ENCODE measurements at regions not wholly inside any gene's neighbourhood (a gene's known extent, or its start where the extent isn't known, plus 50 kb on each side); places are given as distances from the start of the nearest gene placed in this dataset.

DNA sequence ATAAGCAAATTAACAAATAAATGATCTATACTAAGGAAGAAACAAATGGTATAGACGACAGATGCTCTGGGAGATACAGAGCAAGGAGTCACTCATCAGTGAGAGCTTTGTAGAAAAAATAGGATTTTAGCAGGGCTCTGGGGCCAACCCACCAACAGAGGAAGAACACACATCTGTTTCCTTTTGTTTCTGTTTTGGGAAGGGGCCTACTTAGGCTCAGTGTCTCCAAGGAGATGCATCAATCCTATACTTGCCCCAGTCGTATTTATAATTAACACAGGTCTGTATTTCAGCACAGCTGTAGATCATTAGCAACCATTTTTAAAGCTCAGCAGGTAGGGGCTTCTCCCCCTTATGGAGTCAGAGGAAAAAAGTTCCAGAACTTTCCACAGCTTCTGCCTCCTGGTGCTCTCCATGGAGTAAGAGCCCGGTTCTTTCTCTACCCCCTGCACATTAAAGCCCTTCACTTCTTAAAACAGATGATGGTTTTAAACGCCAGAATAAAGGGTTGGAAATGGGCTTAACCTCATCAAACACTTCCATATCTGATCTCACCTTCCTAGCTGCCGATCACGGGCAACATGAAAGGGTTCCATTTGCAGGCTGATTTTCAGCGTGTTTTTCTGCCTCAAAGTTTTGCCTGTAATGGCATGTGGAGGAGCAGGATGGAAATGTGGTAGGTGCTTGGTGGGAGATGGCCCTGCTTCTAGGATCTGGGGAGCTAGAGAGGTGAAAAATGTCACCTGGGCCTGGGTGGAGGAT lies 291.7 kb downstream of the TCF7L2 start:
- H3K27me3 ChIP-seq (replicated peaks; ENCODE audit: insufficient read depth), result no peaks in the 10 kb centered on the region
- TF ChIP-seq, protein P1, sequence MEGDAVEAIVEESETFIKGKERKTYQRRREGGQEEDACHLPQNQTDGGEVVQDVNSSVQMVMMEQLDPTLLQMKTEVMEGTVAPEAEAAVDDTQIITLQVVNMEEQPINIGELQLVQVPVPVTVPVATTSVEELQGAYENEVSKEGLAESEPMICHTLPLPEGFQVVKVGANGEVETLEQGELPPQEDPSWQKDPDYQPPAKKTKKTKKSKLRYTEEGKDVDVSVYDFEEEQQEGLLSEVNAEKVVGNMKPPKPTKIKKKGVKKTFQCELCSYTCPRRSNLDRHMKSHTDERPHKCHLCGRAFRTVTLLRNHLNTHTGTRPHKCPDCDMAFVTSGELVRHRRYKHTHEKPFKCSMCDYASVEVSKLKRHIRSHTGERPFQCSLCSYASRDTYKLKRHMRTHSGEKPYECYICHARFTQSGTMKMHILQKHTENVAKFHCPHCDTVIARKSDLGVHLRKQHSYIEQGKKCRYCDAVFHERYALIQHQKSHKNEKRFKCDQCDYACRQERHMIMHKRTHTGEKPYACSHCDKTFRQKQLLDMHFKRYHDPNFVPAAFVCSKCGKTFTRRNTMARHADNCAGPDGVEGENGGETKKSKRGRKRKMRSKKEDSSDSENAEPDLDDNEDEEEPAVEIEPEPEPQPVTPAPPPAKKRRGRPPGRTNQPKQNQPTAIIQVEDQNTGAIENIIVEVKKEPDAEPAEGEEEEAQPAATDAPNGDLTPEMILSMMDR (IDR thresholded peaks at IDR 0.05), result no peak
- H3K27ac ChIP-seq, result no peak overlapping the region
- DNase-seq (ENCODE audit: low spot score), result no peak
- ATAC-seq (ENCODE audit: insufficient number of reproducible peaks, low FRiP score, low read depth), result no peak
- H3K9me3 ChIP-seq, result no peaks in the 10 kb centered on the region
- H3K4me3 ChIP-seq, result no peak overlapping the region
- no peaks in the 10 kb centered on the region for H3K36me3 ChIP-seq
- no peaks in the 10 kb centered on the region for H3K4me1 ChIP-seq (ENCODE audit: control insufficient read depth in 1 of 2, low read depth in 2 of 2)

DNA sequence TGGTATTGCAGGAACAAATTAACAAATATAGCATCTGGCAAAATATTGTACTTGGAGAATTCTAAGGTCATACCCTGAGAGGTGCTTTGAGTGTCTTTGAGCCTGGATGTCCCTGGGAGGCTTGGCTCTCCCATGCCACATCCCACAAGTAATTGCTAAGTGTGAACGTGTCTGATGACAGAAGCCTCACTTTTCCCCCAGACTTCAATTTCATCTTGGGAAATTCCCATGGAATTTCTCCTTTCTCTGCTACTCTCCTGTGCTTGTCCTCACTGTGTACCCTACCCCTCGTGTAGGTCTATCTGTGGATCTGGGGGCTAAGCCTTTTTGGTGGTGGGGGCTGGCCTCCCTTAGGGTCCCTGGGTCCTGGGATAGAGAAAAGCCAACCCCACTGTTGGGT lies 293.3 kb downstream of the TCF7L2 start:
- Histone ChIP-seq H3K27me3 (replicated peaks; ENCODE audit: insufficient read depth) (no peaks in the 10 kb centered on the region), H3K4me1 (ENCODE audit: control insufficient read depth in 1 of 2, low read depth in 2 of 2) (no peaks in the 10 kb centered on the region), H3K27ac (no peak overlapping the region), H3K36me3 (no peaks in the 10 kb centered on the region), H3K9me3 (no peaks in the 10 kb centered on the region), H3K4me3 (no peak overlapping the region)
- TF ChIP-seq, protein P1 (IDR thresholded peaks at IDR 0.05), result no peak
- ATAC-seq (ENCODE audit: insufficient number of reproducible peaks, low FRiP score, low read depth) (no peak), DNase-seq (ENCODE audit: low spot score) (no peak)

DNA sequence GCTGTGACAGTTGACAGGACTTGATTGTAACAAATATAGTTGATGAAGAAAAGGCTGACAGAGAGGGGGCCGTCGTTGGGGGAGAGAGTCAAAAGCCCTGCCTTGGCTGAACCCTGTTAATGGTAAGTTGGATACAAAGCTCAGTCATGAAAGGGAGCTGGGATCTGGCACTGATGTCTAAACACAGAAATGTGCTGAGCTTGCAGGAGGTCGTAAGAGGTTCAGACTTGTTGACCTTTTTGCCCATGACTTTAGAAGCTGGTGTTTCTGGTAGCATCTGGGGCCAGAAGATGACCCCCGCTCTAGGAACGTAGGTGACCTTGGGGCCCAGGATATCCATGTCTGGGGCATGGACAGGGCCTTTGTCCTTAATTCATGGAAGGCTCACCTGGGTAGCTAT lies 294.7 kb downstream of the TCF7L2 start:
- no peaks in the 10 kb centered on the region for H3K27me3 ChIP-seq (replicated peaks; ENCODE audit: insufficient read depth)
- H3K4me1 ChIP-seq (ENCODE audit: control insufficient read depth in 1 of 2, low read depth in 2 of 2), result no peaks in the 10 kb centered on the region
- no peaks in the 10 kb centered on the region for H3K36me3 ChIP-seq
- H3K27ac ChIP-seq, result no peak overlapping the region
- ATAC-seq (ENCODE audit: insufficient number of reproducible peaks, low FRiP score, low read depth) (no peak), DNase-seq (ENCODE audit: low spot score) (no peak)
- TF ChIP-seq, protein P1 (IDR thresholded peaks at IDR 0.05), result no peak
- no peaks in the 10 kb centered on the region for H3K9me3 ChIP-seq
- no peak overlapping the region for H3K4me3 ChIP-seq

DNA sequence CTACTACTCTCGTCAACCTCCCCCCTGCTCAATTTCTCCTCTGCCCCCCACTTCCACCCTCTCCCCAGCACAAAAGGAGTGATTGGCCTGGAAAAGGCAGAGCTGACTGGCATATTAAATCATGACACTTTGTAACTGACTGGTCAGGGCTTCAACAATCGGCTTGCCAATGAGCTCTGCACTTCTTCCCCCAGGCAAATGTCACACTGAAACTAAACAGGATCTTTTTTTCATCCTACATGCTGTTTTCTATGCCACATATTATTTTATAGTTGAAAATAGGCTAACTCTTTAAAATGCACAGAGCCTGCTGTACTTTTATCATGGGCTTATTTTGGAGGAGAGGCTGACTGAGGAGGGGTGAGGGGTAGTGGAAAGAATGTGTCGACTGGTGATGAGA lies 295.2 kb downstream of the TCF7L2 start:
- no peaks in the 10 kb centered on the region for H3K36me3 ChIP-seq
- no peaks in the 10 kb centered on the region for H3K27me3 ChIP-seq (replicated peaks; ENCODE audit: insufficient read depth)
- DNase-seq (ENCODE audit: low spot score) (no peak), ATAC-seq (ENCODE audit: insufficient number of reproducible peaks, low FRiP score, low read depth) (no peak)
- H3K27ac ChIP-seq, result no peak overlapping the region
- H3K4me1 ChIP-seq (ENCODE audit: control insufficient read depth in 1 of 2, low read depth in 2 of 2), result no peaks in the 10 kb centered on the region
- no peaks in the 10 kb centered on the region for H3K9me3 ChIP-seq
- no peak overlapping the region for H3K4me3 ChIP-seq
- TF ChIP-seq, protein P1 (IDR thresholded peaks at IDR 0.05), result no peak

DNA sequence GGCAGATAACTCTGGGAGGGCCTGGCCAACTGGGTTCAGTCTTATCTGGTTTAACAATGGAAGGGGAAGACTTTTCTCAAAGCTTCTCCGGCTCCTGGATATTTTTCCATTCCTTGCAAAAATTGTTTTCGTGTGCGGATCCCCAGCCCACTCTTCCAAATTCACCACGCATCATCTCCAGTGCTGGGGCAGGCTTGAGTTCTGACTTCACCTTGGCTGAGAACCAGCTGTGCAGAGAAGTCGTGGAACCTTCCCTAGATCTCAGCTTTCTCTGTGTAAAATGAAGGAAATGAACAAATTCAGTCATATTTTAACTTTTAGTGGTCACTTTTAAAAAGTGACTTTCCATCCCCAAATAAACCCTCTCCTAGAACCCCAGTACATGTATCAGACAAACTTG lies 297.0 kb downstream of the TCF7L2 start:
- Histone ChIP-seq H3K36me3 (no peaks in the 10 kb centered on the region), H3K27ac (no peak overlapping the region), H3K27me3 (replicated peaks; ENCODE audit: insufficient read depth) (no peaks in the 10 kb centered on the region), H3K9me3 (no peaks in the 10 kb centered on the region), H3K4me1 (ENCODE audit: control insufficient read depth in 1 of 2, low read depth in 2 of 2) (no peaks in the 10 kb centered on the region), H3K4me3 (no peak overlapping the region)
- TF ChIP-seq, protein P1 (IDR thresholded peaks at IDR 0.05), result no peak
- DNase-seq (ENCODE audit: low spot score) (no peak), ATAC-seq (ENCODE audit: insufficient number of reproducible peaks, low FRiP score, low read depth) (no peak)
